ENCODE measurements at regions not wholly inside any gene's neighbourhood (a gene's known extent, or its start where the extent isn't known, plus 50 kb on each side); places are given as distances from the start of the nearest gene placed in this dataset.

DNA sequence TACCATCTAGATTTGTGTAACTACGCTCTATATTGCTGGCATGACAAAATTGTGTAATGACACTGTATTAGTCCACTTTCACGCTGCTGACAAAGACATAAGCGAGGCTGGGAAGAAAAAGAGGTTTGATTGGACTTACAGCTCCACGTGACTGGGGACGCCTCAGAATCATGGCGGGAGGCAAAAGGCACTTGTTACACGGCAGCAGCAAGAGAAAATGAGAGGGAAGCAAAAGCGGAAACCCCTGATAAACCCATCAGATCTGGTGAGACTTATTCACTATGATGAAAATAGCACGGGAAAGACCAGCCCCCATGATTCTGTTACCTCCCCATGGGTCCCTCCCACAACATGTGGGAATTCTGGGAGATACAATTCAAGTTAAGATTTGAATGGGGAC is 905.7 kb downstream of the DIPK2A start:
- TF ChIP-seq POLR2A (IDR thresholded peaks at IDR 0.05): no peak
- TF ChIP-seq, protein P1, sequence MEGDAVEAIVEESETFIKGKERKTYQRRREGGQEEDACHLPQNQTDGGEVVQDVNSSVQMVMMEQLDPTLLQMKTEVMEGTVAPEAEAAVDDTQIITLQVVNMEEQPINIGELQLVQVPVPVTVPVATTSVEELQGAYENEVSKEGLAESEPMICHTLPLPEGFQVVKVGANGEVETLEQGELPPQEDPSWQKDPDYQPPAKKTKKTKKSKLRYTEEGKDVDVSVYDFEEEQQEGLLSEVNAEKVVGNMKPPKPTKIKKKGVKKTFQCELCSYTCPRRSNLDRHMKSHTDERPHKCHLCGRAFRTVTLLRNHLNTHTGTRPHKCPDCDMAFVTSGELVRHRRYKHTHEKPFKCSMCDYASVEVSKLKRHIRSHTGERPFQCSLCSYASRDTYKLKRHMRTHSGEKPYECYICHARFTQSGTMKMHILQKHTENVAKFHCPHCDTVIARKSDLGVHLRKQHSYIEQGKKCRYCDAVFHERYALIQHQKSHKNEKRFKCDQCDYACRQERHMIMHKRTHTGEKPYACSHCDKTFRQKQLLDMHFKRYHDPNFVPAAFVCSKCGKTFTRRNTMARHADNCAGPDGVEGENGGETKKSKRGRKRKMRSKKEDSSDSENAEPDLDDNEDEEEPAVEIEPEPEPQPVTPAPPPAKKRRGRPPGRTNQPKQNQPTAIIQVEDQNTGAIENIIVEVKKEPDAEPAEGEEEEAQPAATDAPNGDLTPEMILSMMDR (IDR thresholded peaks at IDR 0.05): no peak
